HG03565 (cell line): ENCODE measurements at regions not wholly inside any gene's neighbourhood (a gene's known extent, or its start where the extent isn't known, plus 50 kb on each side); places are given as distances from the start of the nearest gene placed in this dataset.
"Not testable (repeated sequence)": the region's sequence is repeated elsewhere in the genome, so short reads cannot be mapped to it uniquely, and the experiment has no call there.

ENCODE experiments used
- ATAC-seq: cut with Tn5 transposase; IDR thresholded peaks from one replicate; pipeline ENCODE4 v1.9.1; 2021; ENCODE audit warnings: mild to moderate bottlenecking, moderate library complexity; ENCODE audit not compliant: unreplicated experiment

- ATAC-seq = no peak
Observed at GRCh38 chr5:86129009-86129408, 488.7 kb upstream of the COX7C start.

GRCh38 chr5:86137297-86137696 is 480.4 kb upstream of the COX7C start:
- ATAC-seq = no peak

- ATAC-seq = no peak
Observed at GRCh38 chr5:86143837-86144236, 473.9 kb upstream of the COX7C start.

GRCh38 chr5:86152988-86153560 is 464.7 kb upstream of the COX7C start:
- no peak for ATAC-seq

- ATAC-seq = no peak
Observed at GRCh38 chr5:86155796-86156195, 461.9 kb upstream of the COX7C start.

GRCh38 chr5:86170194-86170593 is 447.5 kb upstream of the COX7C start:
- ATAC-seq = no peak

GRCh38 chr5:86175224-86175623 is 442.5 kb upstream of the COX7C start:
- peak; percentile 96 for ATAC-seq

- ATAC-seq = no peak
Observed at GRCh38 chr5:86199287-86199686, 418.5 kb upstream of the COX7C start.

GRCh38 chr5:86228147-86228546 is 389.6 kb upstream of the COX7C start:
- ATAC-seq = no peak

GRCh38 chr5:86232246-86232645 is 385.5 kb upstream of the COX7C start:
- no peak for ATAC-seq

GRCh38 chr5:86244153-86244552 is 373.6 kb upstream of the COX7C start:
- no peak for ATAC-seq

GRCh38 chr5:86257871-86258270 is 359.9 kb upstream of the COX7C start:
- ATAC-seq = no peak

GRCh38 chr5:86284400-86285190 is 333.1 kb upstream of the COX7C start:
- ATAC-seq = not testable (repeated sequence)

- not testable (repeated sequence) for ATAC-seq
Observed at GRCh38 chr5:86287437-86287836, 330.3 kb upstream of the COX7C start.

GRCh38 chr5:86289786-86290185 is 328.0 kb upstream of the COX7C start:
- not testable (repeated sequence) for ATAC-seq

- not testable (repeated sequence) for ATAC-seq
Observed at GRCh38 chr5:86292811-86293210, 324.9 kb upstream of the COX7C start.

- not testable (repeated sequence) for ATAC-seq
Observed at GRCh38 chr5:86302643-86303042, 315.1 kb upstream of the COX7C start.

- peak; percentile 82 for ATAC-seq
Observed at GRCh38 chr5:86305050-86305449, 312.7 kb upstream of the COX7C start.

- no peak for ATAC-seq
Observed at GRCh38 chr5:86314951-86315350, 302.8 kb upstream of the COX7C start.

GRCh38 chr5:86320266-86320665 is 297.5 kb upstream of the COX7C start:
- ATAC-seq = no peak

GRCh38 chr5:86329318-86329717 is 288.4 kb upstream of the COX7C start:
- ATAC-seq = no peak

- ATAC-seq = no peak
Observed at GRCh38 chr5:86330736-86331135, 287.0 kb upstream of the COX7C start.

GRCh38 chr5:86332851-86333250 is 284.9 kb upstream of the COX7C start:
- no peak for ATAC-seq
